Keratinocyte (primary cell): ENCODE measurements at regions not wholly inside any gene's neighbourhood (a gene's known extent, or its start where the extent isn't known, plus 50 kb on each side); places are given as distances from the start of the nearest gene placed in this dataset.

Experiments used
- EZH2 ChIP-seq: IDR thresholded peaks from one replicate; pipeline ENCODE4 v1.6.1; 2012; ENCODE audit warnings: inconsistent platforms, mild to moderate bottlenecking, low read length, moderate library complexity
- TF ChIP-seq, protein P1 (sequence below), 3 experiments: IDR thresholded peaks in 1 of 3; conservative IDR thresholded peaks in 1 of 3; optimal IDR thresholded peaks in 1 of 3; 2 replicates in 2 of 3; 3 replicates in 1 of 3; pipeline versions ENCODE3 to v1.5.1; 2011; ENCODE audit warnings: low read length in 3 of 3, mild to moderate bottlenecking in 3 of 3, moderate library complexity in 2 of 3, control low read depth in 1 of 3, inconsistent platforms in 1 of 3; ENCODE audit not compliant: insufficient read depth in 2 of 3; ENCODE audit errors: extremely low read depth in 1 of 3

GRCh38 chr12:126950266-126950665 lies 1316.7 kb upstream of the TMEM132C start:
- TF ChIP-seq, protein P1, sequence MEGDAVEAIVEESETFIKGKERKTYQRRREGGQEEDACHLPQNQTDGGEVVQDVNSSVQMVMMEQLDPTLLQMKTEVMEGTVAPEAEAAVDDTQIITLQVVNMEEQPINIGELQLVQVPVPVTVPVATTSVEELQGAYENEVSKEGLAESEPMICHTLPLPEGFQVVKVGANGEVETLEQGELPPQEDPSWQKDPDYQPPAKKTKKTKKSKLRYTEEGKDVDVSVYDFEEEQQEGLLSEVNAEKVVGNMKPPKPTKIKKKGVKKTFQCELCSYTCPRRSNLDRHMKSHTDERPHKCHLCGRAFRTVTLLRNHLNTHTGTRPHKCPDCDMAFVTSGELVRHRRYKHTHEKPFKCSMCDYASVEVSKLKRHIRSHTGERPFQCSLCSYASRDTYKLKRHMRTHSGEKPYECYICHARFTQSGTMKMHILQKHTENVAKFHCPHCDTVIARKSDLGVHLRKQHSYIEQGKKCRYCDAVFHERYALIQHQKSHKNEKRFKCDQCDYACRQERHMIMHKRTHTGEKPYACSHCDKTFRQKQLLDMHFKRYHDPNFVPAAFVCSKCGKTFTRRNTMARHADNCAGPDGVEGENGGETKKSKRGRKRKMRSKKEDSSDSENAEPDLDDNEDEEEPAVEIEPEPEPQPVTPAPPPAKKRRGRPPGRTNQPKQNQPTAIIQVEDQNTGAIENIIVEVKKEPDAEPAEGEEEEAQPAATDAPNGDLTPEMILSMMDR (optimal IDR thresholded peaks at IDR 0.05 in 1 of 3, IDR thresholded peaks at IDR 0.05 in 1 of 3, conservative IDR thresholded peaks at IDR 0.05 in 1 of 3; ENCODE audit: extremely low read depth in 1 of 3, insufficient read depth in 2 of 3, low read length in 3 of 3), result no peak
- no peak for TF ChIP-seq EZH2
